Keratinocyte (primary cell): ENCODE measurements at regions not wholly inside any gene's neighbourhood (a gene's known extent, or its start where the extent isn't known, plus 50 kb on each side); places are given as distances from the start of the nearest gene placed in this dataset.

Experiments
- EZH2 ChIP-seq: IDR thresholded peaks from one replicate; pipeline ENCODE4 v1.6.1; 2012; ENCODE audit warnings: inconsistent platforms, mild to moderate bottlenecking, low read length, moderate library complexity
- TF ChIP-seq, protein P1 (sequence below), 3 experiments: IDR thresholded peaks in 1 of 3; conservative IDR thresholded peaks in 1 of 3; optimal IDR thresholded peaks in 1 of 3; 2 replicates in 2 of 3; 3 replicates in 1 of 3; pipeline versions ENCODE3 to v1.5.1; 2011; ENCODE audit warnings: low read length in 3 of 3, mild to moderate bottlenecking in 3 of 3, moderate library complexity in 2 of 3, control low read depth in 1 of 3, inconsistent platforms in 1 of 3; ENCODE audit not compliant: insufficient read depth in 2 of 3; ENCODE audit errors: extremely low read depth in 1 of 3

DNA sequence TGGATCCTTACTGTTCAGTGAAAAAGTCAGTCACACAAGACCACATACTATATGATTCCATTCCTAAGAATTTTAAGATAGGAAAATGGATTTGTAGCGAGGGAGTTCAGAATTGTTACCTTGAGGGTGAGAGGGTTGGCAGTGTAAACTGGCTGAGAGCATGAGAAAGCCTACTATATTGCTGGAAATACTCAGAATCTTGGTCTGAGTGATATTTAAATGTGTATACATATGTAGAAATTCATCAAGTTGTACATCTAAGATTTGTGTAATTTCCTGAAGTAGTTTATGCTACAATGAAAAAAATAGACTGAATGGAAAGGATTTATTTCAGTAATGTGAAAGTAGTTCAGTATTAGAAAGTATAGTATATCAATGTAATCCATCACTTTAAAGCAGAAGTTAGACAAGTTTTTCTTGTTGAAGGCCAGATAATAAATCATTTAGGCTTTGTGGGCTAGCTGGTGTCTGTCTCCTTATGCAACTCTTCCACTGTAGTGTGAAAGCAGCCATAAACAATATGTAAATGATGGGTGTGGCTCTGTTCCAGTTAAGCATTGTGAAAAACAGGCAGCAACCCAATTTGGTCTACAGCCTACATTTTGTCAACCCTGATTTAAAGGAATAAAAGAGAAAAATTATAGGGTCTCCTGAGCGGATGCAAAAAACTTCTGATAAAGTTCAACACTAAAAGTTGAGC, 127.2 kb upstream of the THY1 start:
- TF ChIP-seq, protein P1, sequence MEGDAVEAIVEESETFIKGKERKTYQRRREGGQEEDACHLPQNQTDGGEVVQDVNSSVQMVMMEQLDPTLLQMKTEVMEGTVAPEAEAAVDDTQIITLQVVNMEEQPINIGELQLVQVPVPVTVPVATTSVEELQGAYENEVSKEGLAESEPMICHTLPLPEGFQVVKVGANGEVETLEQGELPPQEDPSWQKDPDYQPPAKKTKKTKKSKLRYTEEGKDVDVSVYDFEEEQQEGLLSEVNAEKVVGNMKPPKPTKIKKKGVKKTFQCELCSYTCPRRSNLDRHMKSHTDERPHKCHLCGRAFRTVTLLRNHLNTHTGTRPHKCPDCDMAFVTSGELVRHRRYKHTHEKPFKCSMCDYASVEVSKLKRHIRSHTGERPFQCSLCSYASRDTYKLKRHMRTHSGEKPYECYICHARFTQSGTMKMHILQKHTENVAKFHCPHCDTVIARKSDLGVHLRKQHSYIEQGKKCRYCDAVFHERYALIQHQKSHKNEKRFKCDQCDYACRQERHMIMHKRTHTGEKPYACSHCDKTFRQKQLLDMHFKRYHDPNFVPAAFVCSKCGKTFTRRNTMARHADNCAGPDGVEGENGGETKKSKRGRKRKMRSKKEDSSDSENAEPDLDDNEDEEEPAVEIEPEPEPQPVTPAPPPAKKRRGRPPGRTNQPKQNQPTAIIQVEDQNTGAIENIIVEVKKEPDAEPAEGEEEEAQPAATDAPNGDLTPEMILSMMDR (optimal IDR thresholded peaks at IDR 0.05 in 1 of 3, IDR thresholded peaks at IDR 0.05 in 1 of 3, conservative IDR thresholded peaks at IDR 0.05 in 1 of 3; ENCODE audit: extremely low read depth in 1 of 3, insufficient read depth in 2 of 3, low read length in 3 of 3) = no peak
- TF ChIP-seq EZH2 = no peak
